HG03378 (cell line): ENCODE measurements at regions not wholly inside any gene's neighbourhood (a gene's known extent, or its start where the extent isn't known, plus 50 kb on each side); places are given as distances from the start of the nearest gene placed in this dataset.

ENCODE experiments used
- ATAC-seq: cut with Tn5 transposase; IDR thresholded peaks from one replicate; pipeline ENCODE4 v1.9.1; 2021; ENCODE audit warnings: mild to moderate bottlenecking, moderate library complexity; ENCODE audit not compliant: unreplicated experiment

GRCh38 chr1:199396456-199396855 is 631.1 kb upstream of the NR5A2 start:
- ATAC-seq: no peak

GRCh38 chr1:199399996-199400724 is 627.4 kb upstream of the NR5A2 start:
- peak; percentile 87 for ATAC-seq

GRCh38 chr1:199403531-199404116 is 623.9 kb upstream of the NR5A2 start:
- no peak for ATAC-seq

GRCh38 chr1:199404191-199404590 is 623.3 kb upstream of the NR5A2 start:
- ATAC-seq: no peak

GRCh38 chr1:199404976-199405375 is 622.5 kb upstream of the NR5A2 start:
- ATAC-seq: no peak

GRCh38 chr1:199405634-199406196 is 621.8 kb upstream of the NR5A2 start:
- ATAC-seq: no peak

GRCh38 chr1:199410462-199410861 is 617.0 kb upstream of the NR5A2 start:
- no peak for ATAC-seq

GRCh38 chr1:199411506-199411905 is 616.0 kb upstream of the NR5A2 start:
- no peak for ATAC-seq

GRCh38 chr1:199422206-199422605 is 605.3 kb upstream of the NR5A2 start:
- no peak for ATAC-seq

GRCh38 chr1:199447906-199448305 is 579.6 kb upstream of the NR5A2 start:
- ATAC-seq: no peak

- no peak for ATAC-seq
These were observed 578.9 kb upstream of the NR5A2 start for GRCh38 chr1:199448646-199449045.

GRCh38 chr1:199449221-199449620 is 578.3 kb upstream of the NR5A2 start:
- no peak for ATAC-seq

- no peak for ATAC-seq
These were observed 577.8 kb upstream of the NR5A2 start for GRCh38 chr1:199449681-199450080.

GRCh38 chr1:199452627-199453026 is 574.9 kb upstream of the NR5A2 start:
- ATAC-seq: no peak

GRCh38 chr1:199453723-199454122 is 573.8 kb upstream of the NR5A2 start:
- no peak for ATAC-seq

- no peak for ATAC-seq
These were observed 566.6 kb upstream of the NR5A2 start for GRCh38 chr1:199460933-199461332.

- peak; percentile 66 for ATAC-seq
These were observed 563.9 kb upstream of the NR5A2 start for GRCh38 chr1:199463521-199464127.

- ATAC-seq: no peak
These were observed 560.5 kb upstream of the NR5A2 start for GRCh38 chr1:199466961-199467360.

- ATAC-seq: no peak
These were observed 555.5 kb upstream of the NR5A2 start for GRCh38 chr1:199472018-199472417.

- ATAC-seq: no peak
These were observed 554.5 kb upstream of the NR5A2 start for GRCh38 chr1:199472978-199473377.

GRCh38 chr1:199474738-199475137 is 552.8 kb upstream of the NR5A2 start:
- ATAC-seq: no peak

GRCh38 chr1:199482426-199482825 is 545.1 kb upstream of the NR5A2 start:
- no peak for ATAC-seq
